ENCODE measurements at regions not wholly inside any gene's neighbourhood (a gene's known extent, or its start where the extent isn't known, plus 50 kb on each side); places are given as distances from the start of the nearest gene placed in this dataset.

DNA sequence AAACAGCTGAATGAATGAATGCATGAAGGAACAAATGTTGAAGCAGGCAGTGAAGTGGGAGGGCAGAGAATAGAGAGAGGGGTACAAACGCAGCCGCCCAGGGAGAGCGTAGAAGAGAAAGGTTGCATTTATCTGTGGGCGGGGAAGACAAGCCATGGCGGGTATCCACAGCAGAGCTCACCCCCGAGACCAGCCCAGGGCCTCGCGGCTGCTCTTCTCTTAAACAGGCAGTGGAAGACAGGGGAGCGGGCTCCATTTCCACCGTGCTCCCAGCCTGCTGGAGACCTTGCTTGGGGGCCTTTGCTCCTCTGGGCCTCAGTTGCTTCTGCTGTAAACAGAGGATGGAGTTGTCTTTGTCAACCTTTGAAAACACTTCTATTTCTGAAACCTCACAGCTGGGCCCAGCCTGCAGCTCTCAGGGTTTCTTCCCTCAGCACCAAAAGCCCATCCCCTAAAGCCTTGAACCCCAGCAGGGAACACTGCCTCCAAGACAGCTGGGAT lies 259.5 kb downstream of the UACA start:
- TF ChIP-seq POLR2A (IDR thresholded peaks at IDR 0.05; ENCODE audit: low read depth, low read length) (0 out of 2 replicates have a peak, but pooled peaks have one; percentile 13), POU2F2 (IDR thresholded peaks at IDR 0.05; ENCODE audit: low read depth, low read length) (no peak; the same call in 1 of the 2 replicates), POLR2AphosphoS5 (IDR thresholded peaks at IDR 0.05; ENCODE audit: low read depth, low read length) (0 out of 2 replicates have a peak, but pooled peaks have one; percentile 20)

Measured in GM12891 (cell line).